GM23248 (cell line): ENCODE measurements at regions not wholly inside any gene's neighbourhood (a gene's known extent, or its start where the extent isn't known, plus 50 kb on each side); places are given as distances from the start of the nearest gene placed in this dataset.

Experiments used
- EZH2 ChIP-seq: fragments of 200-600 bp; sonication (generic); IDR thresholded peaks from 2 replicates; pipeline ENCODE4 v1.6.1; 2018; ENCODE audit warnings: antibody characterized with exemption, mild to moderate bottlenecking; ENCODE audit not compliant: insufficient read depth, poor library complexity, severe bottlenecking
- EZH2phosphoT487 ChIP-seq: fragments of 200-600 bp; sonication (generic); IDR thresholded peaks from 2 replicates; pipeline ENCODE4 v1.6.1; 2018; ENCODE audit warnings: antibody characterized with exemption, moderate library complexity, mild to moderate bottlenecking, low read depth; ENCODE audit not compliant: insufficient read depth

DNA sequence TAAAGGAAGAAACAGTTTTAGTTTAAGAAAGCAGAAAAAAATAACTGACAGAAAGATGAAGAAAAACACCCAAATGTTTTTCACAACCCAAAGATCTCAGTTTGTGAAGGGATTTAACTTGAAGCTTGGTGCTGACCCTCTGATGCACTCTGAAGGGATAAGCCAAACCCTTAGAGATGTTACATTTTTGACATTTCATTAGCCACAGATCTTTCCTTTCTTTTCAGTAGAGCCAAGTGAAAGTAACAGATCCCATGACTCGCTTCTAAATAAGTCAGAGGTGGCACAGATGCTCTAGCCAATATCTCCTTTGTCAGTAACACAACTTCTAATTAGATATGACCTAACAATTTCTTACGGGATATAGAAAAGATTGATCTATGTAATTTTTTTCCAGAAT is 394.5 kb upstream of the EDIL3 start:
- TF ChIP-seq EZH2 = no peak
- no peak for TF ChIP-seq EZH2phosphoT487
